Adrenal gland (tissue), 9 donors: ENCODE measurements at regions not wholly inside any gene's neighbourhood (a gene's known extent, or its start where the extent isn't known, plus 50 kb on each side); places are given as distances from the start of the nearest gene placed in this dataset.

Experiments
- DNase-seq, 7 donors: peaks; one replicate each; pipeline ENCODE4 v3.0.0-alpha.2; 2019 to 2020
- H3K27ac ChIP-seq, 5 donors: fragments of 200-600 bp; sonication (generic) in 4 of 5; 1 replicate in 3 of 5; 2 replicates in 2 of 5; pipeline versions ENCODE4 v1.5.1 to v1.8.0; 2016 to 2020; ENCODE audit warnings: mild to moderate bottlenecking in 1 of 5
- H3K27me3 ChIP-seq: fragments of 200-600 bp; 2 replicates; pipeline ENCODE4 v1.8.0; 2021
- H3K36me3 ChIP-seq, 2 donors: fragments of 200-600 bp; replicated peaks in 1 of 2; 1 replicate in 1 of 2; 2 replicates in 1 of 2; pipeline versions ENCODE4 v1.5.1 to v1.8.0; 2018 to 2022
- H3K4me1 ChIP-seq, 2 donors: fragments of 200-600 bp; replicated peaks in 1 of 2; 1 replicate in 1 of 2; 2 replicates in 1 of 2; pipeline versions ENCODE4 v1.5.1 to v1.8.0; 2018 to 2021
- H3K4me3 ChIP-seq, 4 donors: fragments of 200-600 bp; sonication (generic) in 3 of 4; one replicate each; pipeline ENCODE4 v1.5.1; 2016 to 2018
- H3K9me3 ChIP-seq, 3 donors: fragments of 200-600 bp; sonication (generic) in 1 of 3; replicated peaks in 1 of 3; 1 replicate in 2 of 3; 2 replicates in 1 of 3; pipeline versions ENCODE4 v1.5.1 to v1.8.0; 2016 to 2021
- CTCF ChIP-seq, 6 experiments: fragments of 450-650 bp in 4 of 6; fragments of 200-600 bp in 2 of 6; sonication (generic) in 1 of 6; IDR thresholded peaks; 1 replicate in 5 of 6; 2 replicates in 1 of 6; pipeline versions ENCODE4 v1.5.1 to v1.8.0; 2016 to 2021; ENCODE audit warnings: antibody characterized with exemption in 6 of 6, mild to moderate bottlenecking in 2 of 6, moderate library complexity in 1 of 6
- POLR2A ChIP-seq, 2 donors: fragments of 450-650 bp; IDR thresholded peaks; one replicate each; pipeline ENCODE4 v1.6.1; 2017; ENCODE audit warnings: antibody characterized with exemption in 2 of 2, mild to moderate bottlenecking in 2 of 2, moderate library complexity in 1 of 2
- WGBS, 4 donors: extraction: QIAGEN DNeasy Blood & Tissue Kit in 2 of 4; methylation state at CpG; one replicate each; pipeline versions ENCODE4 v1.1.5 to v1.1.7; 2013 to 2017; 5-methylcytosine and 5-hydroxymethylcytosine counted together
- intact Hi-C, 2 donors: fragments of 100-400 bp; cut with DNase I; formaldehyde crosslinking; loops; one replicate each; pipeline versions ENCODE4 v1.14.1 to v1.15.0; 2022 to 2023
- donor health status: healthy with polysubstance abuse.
- donor health status: Bipolar disorder and iron deficiency.
- donor health status: DM: yes; HTN: yes; CAD: no.
- donor health status: DM: no; HTN: no; CAD: no.
- donor health status: DM: no; HTN: no; CAD: no.

GRCh38 chr6:80714513-80714912, 608.0 kb downstream of the BCKDHB start:
- no peak overlapping the region for H3K4me3 ChIP-seq
- intact Hi-C loops = no loop called here

GRCh38 chr6:80698459-80698858, 592.0 kb downstream of the BCKDHB start:
- no peak overlapping the region for H3K4me3 ChIP-seq
- no peak for TF ChIP-seq POLR2A (IDR thresholded peaks at IDR 0.05)
- no peak for TF ChIP-seq CTCF (IDR thresholded peaks at IDR 0.05)
- H3K27me3 ChIP-seq = no peaks in the 10 kb centered on the region
- H3K9me3 ChIP-seq = no peaks in the 10 kb centered on the region
- 83 to 90% (median 88%) methylated on average over 3 of the region's 3 CpGs for WGBS, 4 donors
- H3K4me1 ChIP-seq = no peaks in the 10 kb centered on the region
- no peaks in the 10 kb centered on the region for H3K36me3 ChIP-seq
- DNase-seq = no peak
- no peak overlapping the region for H3K27ac ChIP-seq
- intact Hi-C loops = no loop called here

More at GRCh38 chr6:80714513-80714912, 608.0 kb downstream of the BCKDHB start:
- TF ChIP-seq POLR2A (IDR thresholded peaks at IDR 0.05) = no peak
- TF ChIP-seq CTCF (IDR thresholded peaks at IDR 0.05) = no peak
- DNase-seq = no peak
- H3K27me3 ChIP-seq = no peaks in the 10 kb centered on the region
- H3K36me3 ChIP-seq = no peaks in the 10 kb centered on the region
- H3K9me3 ChIP-seq = no peaks in the 10 kb centered on the region
- 63 to 83% (median 81%) methylated on average over 6 of the region's 6 CpGs for WGBS, 4 donors
- H3K27ac ChIP-seq = no peak overlapping the region
- no peaks in the 10 kb centered on the region for H3K4me1 ChIP-seq

GRCh38 chr6:80696268-80696667, 589.8 kb downstream of the BCKDHB start:
- intact Hi-C loops = no loop called here
- no peaks in the 10 kb centered on the region for H3K4me1 ChIP-seq
- DNase-seq = no peak
- H3K27me3 ChIP-seq = no peaks in the 10 kb centered on the region
- H3K9me3 ChIP-seq = no peaks in the 10 kb centered on the region
- H3K4me3 ChIP-seq = no peak overlapping the region
- TF ChIP-seq CTCF (IDR thresholded peaks at IDR 0.05) = no peak
- no peak for TF ChIP-seq POLR2A (IDR thresholded peaks at IDR 0.05)
- no peak overlapping the region for H3K27ac ChIP-seq
- H3K36me3 ChIP-seq = no peaks in the 10 kb centered on the region

GRCh38 chr6:80690551-80691131, 584.2 kb downstream of the BCKDHB start:
- no peaks in the 10 kb centered on the region for H3K27me3 ChIP-seq
- no peak for DNase-seq
- H3K27ac ChIP-seq = no peak overlapping the region
- no peaks in the 10 kb centered on the region for H3K36me3 ChIP-seq
- intact Hi-C loops = no loop called here
- no peak overlapping the region for H3K4me3 ChIP-seq
- H3K9me3 ChIP-seq = no peaks in the 10 kb centered on the region
- 50 to 59% (median 57%) methylated on average over 6 of the region's 6 CpGs for WGBS, 4 donors
- no peaks in the 10 kb centered on the region for H3K4me1 ChIP-seq
- no peak for TF ChIP-seq CTCF (IDR thresholded peaks at IDR 0.05)
- TF ChIP-seq POLR2A (IDR thresholded peaks at IDR 0.05) = no peak
